ENCODE measurements at regions not wholly inside any gene's neighbourhood (a gene's known extent, or its start where the extent isn't known, plus 50 kb on each side); places are given as distances from the start of the nearest gene placed in this dataset.

GRCh38 chrX:42276982-42277690 is 353.8 kb upstream of the CASK start:
- no peak for TF ChIP-seq CTCF (IDR thresholded peaks at IDR 0.05)
- no peak for TF ChIP-seq EP300 (IDR thresholded peaks at IDR 0.05)

All from tibial nerve (tissue), 4 donors.